ENCODE measurements at regions not wholly inside any gene's neighbourhood (a gene's known extent, or its start where the extent isn't known, plus 50 kb on each side); places are given as distances from the start of the nearest gene placed in this dataset.

- 76 to 92% (median 89%) methylated on average over 2 of the region's 2 CpGs for WGBS, 5 donors
- no peak overlapping the region for H3K27ac ChIP-seq
- no peak overlapping the region for H3K4me3 ChIP-seq
- DNase-seq, result no peak
- H3K36me3 ChIP-seq, result no peaks in the 10 kb centered on the region
- no peaks in the 10 kb centered on the region for H3K4me1 ChIP-seq
- TF ChIP-seq POLR2A (IDR thresholded peaks at IDR 0.05), result no peak
- TF ChIP-seq POLR2AphosphoS5 (IDR thresholded peaks at IDR 0.05), result no peak
- no peak for TF ChIP-seq CTCF (IDR thresholded peaks at IDR 0.05 in 8 of 11, conservative IDR thresholded peaks at IDR 0.05 in 3 of 11)
- intact Hi-C loops (cut with DNase I; ENCODE audit: low total_unique reads), result no loop called here
- peaks cover 0 to 20% (median 12%) of the 10 kb centered on the region in 8 donors for H3K9me3 ChIP-seq
- no peaks in the 10 kb centered on the region for H3K27me3 ChIP-seq (replicated peaks in 1 of 7)
Measured at GRCh38 chr5:53831496-53831895, 271.1 kb downstream of the NDUFS4 start.
